ENCODE measurements at regions not wholly inside any gene's neighbourhood (a gene's known extent, or its start where the extent isn't known, plus 50 kb on each side); places are given as distances from the start of the nearest gene placed in this dataset.
A peak's percentile ranks its signal among the peaks of the same experiment; 100 is the strongest.
"Not testable (repeated sequence)": the region's sequence is repeated elsewhere in the genome, so short reads cannot be mapped to it uniquely, and the experiment has no call there.

- no peak for DNase-seq (ENCODE audit: low spot score)
Observed at GRCh38 chr4:37771771-37772170, 54.7 kb upstream of the PGM2 start.

DNA sequence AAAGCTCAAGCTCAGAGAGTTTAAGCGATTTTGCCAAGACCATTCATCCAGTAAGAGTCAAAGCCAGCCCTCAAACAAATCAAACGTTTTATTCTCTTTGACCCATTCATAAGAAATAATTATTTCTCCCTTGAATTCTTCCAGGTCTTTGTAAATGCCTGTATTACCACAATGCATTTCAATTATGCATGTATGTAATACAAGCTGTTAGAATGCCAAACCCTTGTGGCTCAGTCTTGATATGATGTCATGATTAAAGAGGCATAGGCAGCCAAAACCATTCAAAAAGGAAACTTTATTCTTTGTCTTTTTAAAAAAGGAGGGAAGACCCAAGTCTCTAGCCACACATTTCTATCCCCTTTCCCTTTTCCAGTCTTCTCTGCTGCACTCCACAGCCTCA, 56.5 kb upstream of the PGM2 start:
- DNase-seq (ENCODE audit: low spot score): no peak

DNA sequence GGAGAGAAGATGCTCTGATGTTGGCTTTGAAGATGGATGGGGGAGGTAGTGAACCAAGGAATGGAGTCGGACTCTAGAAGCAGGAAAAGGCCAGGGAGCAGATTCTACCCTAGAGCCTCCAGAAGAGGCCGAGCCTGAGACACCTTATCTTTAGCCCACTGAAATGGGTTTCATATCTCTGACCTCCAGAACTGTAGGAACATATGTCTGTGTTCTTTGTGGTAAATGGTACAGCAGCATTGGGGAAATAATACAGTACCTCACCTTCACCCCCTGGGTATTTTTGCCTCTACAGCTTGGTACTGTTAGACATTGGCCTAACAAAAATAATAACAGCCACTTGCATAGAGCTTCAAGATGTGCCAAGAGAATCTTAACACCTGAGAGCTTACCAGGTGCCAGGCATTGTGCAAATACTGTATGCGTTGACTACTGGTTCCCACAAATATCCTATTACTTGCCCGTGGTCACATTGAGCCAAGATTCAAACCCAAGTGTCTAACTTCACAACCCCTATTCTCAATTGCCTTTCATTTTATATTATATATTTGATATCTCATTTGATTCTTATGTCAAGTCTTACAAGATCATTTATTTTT, 57.0 kb upstream of the PGM2 start:
- DNase-seq (ENCODE audit: low spot score): no peak

DNA sequence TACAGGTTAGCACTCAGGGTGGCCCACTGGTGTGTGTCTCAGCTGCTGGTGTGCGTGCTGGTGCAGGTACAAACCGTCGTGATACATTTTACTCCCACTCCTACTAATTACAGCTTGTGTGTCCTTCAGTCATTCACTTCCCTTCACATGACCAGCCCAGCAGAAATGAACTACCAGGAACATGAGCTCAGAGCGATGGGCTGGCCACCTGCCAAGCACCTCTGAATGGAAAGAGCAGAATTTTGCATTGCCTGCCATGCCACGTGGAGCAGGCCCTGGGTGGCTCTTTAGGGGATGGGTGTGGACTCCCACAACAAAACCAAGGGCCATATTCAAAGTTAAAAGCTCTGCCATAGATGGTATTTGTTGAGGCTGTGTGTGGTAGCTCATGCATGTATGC, 58.9 kb upstream of the PGM2 start:
- DNase-seq (ENCODE audit: low spot score): no peak

- DNase-seq (ENCODE audit: low spot score): no peak
Observed at GRCh38 chr4:37767019-37767418, 59.5 kb upstream of the PGM2 start.

DNA sequence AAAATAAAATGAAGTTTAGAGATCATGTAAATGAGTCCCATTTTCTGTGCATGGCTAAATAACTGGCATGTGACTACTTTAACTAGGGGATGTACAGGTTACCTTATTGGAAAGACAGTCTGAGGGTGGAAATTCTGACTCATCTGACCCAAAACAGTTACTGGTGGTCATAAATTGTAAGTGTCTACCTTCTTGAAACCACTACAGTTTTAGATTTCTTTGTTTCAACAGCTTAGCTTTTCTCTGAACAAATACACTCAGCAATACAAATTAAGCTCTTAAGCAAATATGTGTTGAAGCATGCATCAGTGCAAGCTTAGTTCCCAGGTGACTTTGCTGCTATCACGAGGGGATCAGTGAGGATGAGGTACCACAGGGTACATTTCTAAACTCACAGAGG, 60.7 kb upstream of the PGM2 start:
- no peak for DNase-seq (ENCODE audit: low spot score)

- no peak for DNase-seq (ENCODE audit: low spot score)
Observed at GRCh38 chr4:37763831-37764230, 62.7 kb upstream of the PGM2 start.

DNA sequence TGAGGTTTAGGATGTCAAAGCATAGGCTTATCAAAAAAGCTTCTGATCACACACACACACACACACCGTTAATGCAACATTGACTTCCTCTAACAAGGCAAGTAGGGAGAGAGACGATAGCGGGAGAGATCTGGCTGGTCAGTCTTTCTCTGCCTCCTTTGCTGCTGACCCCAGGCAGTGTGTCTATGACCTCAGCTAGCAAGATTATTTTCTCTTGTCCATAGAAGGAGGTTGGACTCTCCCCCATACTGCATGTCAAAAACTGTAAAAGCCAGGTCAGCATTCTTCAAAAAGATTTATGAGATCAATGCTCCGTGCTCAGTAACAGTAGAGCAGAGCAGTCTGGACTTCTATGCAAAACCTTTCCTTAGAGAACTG, 63.5 kb upstream of the PGM2 start:
- no peak for DNase-seq (ENCODE audit: low spot score)

- no peak for DNase-seq (ENCODE audit: low spot score)
Observed at GRCh38 chr4:37762294-37762990, 64.0 kb upstream of the PGM2 start.

DNA sequence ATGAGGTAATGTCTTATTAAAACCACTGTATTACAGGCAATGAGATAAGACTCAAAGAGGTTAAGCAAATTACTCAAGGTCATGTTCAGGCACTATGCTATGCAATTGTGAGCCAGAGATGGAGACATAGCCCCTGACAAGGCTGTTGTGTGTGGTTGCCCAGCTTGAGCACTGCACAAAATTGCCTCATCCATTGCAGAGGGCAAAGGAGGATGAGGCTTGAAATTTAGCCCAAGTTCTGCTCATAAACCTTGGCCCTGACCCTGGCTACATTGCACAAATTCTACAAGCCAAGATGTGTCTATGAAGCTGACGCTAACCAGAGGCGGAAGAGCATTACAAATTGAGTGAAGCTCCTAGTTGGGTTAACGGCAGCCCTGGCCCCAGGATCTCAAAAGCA, 65.6 kb upstream of the PGM2 start:
- DNase-seq (ENCODE audit: low spot score): no peak

GRCh38 chr4:37759833-37760232, 66.7 kb upstream of the PGM2 start:
- DNase-seq (ENCODE audit: low spot score): no peak

GRCh38 chr4:37758226-37758625, 68.3 kb upstream of the PGM2 start:
- peak; percentile 31 for DNase-seq (ENCODE audit: low spot score)

DNA sequence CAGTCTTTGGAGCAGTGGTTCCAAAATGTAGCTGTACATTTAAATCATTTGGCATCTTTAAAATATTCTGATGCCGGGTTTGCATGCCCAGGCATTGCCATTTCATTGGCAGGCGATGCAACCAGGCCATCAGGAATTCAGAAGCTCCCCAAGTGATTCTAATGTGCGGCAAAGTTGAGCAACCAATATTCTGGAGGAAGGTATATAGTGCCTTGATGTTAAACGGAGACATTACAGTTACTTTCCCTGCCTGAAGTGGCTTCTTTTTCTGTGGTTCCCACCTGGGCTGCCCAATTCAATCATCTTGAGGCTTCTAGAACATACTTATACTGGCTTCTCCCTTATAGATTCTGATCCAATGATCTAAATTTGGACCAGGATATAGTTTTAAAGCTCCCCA, 68.7 kb upstream of the PGM2 start:
- DNase-seq (ENCODE audit: low spot score): no peak

DNA sequence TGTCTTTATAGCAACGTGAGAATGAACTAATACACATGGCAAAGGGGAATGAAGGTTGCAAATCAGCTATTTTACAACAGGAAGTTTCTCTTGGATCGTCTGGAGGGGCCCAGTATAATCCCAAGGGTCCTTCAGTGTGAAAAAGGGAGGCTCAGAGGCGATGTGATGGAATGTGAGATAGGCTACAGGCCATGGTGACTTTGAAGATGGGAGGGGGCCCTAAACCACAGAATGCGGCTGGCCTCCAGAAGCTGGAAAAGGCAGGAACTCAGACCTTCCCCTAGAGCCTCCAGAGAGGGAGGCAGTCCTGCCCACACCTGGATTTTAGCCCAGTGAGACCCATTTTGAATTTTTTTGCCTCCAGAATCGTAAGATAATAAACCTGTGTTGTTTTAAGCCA, 69.4 kb upstream of the PGM2 start:
- no peak for DNase-seq (ENCODE audit: low spot score)

DNA sequence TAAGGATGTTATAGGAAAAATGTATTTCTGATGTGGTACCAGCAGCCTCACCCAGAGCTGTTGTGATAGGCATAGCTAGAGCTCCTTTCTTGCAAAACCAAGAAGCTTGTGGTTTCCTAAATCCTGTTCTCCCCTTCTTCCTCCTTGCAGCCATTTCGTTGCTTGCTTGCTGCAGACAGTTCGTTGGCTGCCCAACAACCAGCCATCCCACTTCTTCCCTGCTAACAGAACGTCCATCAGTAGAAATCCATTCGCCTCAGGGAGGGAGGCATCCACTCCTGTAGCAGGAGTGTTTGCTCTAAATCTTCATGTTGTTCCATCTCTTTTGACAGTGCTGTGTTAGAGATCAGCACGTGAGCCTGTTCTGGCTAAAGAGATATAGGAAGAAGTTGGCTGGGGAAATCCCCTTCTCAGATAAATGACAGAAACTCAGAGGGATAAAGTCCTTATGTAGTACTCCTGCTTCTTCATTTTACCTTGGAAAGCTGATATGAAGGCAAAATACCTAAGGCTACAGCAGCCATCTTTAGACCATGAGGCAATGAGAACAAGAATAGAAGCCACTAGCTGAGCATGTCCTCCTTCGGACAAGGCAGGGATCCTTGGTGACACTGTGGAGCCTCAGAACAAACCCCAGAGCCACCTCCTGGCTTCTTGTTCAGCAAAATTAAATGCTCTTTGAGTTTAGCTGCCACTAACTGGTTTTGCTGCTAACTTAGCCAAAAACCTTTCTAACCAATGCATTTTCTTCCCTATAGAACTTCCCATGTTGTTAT, 68.4 kb upstream of the RELL1 start:
- DNase-seq (ENCODE audit: low spot score): peak; percentile 32

DNA sequence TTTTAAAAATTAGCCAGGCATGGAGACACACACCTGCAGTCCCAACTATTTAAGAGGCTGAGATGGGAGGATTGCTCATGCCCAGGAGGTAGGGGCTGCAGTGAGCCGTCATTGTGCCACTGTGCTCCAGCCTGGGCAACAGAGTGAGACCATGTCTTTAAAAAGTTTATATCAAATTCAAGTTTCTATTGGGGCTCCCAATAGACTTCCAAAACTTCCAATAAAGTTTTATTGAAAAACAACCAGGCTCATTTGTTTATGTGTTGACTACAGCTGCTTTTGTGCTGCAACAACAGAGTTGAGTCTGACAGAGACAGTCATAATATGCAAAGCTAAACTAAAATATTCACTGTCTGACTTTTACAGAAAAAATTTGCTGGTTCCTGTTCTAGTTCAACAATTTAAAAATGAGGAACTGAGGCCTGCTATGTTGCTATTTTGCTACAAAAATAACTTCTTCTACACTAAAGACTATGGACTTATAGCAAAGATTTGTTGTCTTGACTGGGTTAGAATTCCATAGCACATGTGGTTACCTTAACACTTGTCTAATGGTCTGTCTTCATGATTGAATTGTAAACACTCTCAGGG, 63.3 kb upstream of the RELL1 start:
- no peak for DNase-seq (ENCODE audit: low spot score)

- no peak for DNase-seq (ENCODE audit: low spot score)
Observed at GRCh38 chr4:37748485-37748884, 62.3 kb upstream of the RELL1 start.

GRCh38 chr4:37747772-37748330, 61.7 kb upstream of the RELL1 start:
- DNase-seq (ENCODE audit: low spot score): no peak

DNA sequence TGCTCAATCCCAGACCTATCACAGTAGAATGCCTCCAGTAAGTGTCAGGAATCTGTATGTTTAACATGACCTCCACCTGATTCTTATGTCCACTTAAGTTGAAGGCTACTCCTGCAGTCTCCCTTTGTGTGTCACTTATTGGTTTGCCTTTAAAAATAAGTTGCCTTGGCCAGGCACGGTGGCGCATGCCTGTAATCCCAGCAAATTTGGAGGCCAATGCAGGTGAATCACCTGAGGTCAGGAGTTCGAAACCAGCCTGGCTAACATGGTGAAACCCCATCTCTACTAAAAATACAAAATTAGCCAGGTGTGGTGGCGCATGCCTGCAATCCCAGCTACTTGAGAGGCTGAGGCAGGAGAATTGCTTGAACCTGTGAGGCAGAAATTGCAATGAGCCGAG, 60.7 kb upstream of the RELL1 start:
- DNase-seq (ENCODE audit: low spot score): not testable (repeated sequence)

GRCh38 chr4:37745946-37746345, 59.8 kb upstream of the RELL1 start:
- no peak for DNase-seq (ENCODE audit: low spot score)

DNA sequence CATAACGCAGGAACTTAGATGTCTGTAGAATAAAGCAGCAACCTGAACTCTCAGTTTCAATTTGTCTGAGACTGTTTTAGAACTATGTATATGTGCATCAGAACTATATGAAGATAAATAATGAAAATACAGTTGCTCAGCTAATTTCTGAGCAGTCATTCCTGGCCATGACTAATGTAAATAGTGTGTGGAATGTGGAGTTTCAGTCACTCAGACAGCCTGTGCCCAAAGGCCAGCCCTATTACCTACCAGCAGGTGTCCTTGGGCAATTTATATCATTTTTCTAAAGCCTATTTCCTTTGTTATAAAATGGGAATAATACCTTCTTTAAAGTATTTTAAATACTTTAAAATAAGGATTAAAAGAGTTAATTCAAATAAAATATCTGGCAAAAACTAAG, 56.0 kb upstream of the RELL1 start:
- DNase-seq (ENCODE audit: low spot score): no peak

GRCh38 chr4:37741564-37741963, 55.4 kb upstream of the RELL1 start:
- no peak for DNase-seq (ENCODE audit: low spot score)

DNA sequence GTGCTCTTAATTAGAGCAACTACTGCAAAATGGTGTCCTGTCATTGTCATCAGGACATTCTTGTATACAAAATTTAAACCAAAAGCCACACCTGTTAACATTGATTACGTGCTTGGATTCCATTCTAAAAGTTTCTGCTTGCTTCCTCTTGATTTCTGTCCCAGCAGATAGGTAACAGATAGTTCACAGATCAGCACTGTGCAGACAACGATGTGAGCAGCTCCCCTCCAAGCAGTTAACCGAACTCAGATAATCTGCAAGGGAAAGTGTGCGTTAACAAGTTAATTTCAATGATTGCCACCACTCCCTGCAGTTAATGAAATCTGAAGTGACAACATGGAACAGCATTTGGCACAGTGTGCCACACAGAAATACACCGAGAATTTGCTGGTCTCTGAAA, 54.4 kb upstream of the RELL1 start:
- no peak for DNase-seq (ENCODE audit: low spot score)
